Testis (tissue), 2 donors: ENCODE measurements at regions not wholly inside any gene's neighbourhood (a gene's known extent, or its start where the extent isn't known, plus 50 kb on each side); places are given as distances from the start of the nearest gene placed in this dataset.

ENCODE experiments used
- DNase-seq: peaks from one replicate; pipeline ENCODE4 v3.0.0-alpha.2; 2019
- H3K27ac ChIP-seq, 2 donors: fragments of 200-600 bp; sonication (generic); one replicate each; pipeline ENCODE4 v1.5.1; 2019
- H3K27me3 ChIP-seq: fragments of 200-600 bp; sonication (generic); one replicate; pipeline ENCODE4 v1.5.1; 2019
- H3K36me3 ChIP-seq: fragments of 200-600 bp; sonication (generic); one replicate; pipeline ENCODE4 v1.5.1; 2017; ENCODE audit warnings: low read depth; ENCODE audit errors: missing control alignments
- H3K4me1 ChIP-seq: fragments of 200-600 bp; sonication (generic); one replicate; pipeline ENCODE4 v1.5.1; 2019
- H3K4me3 ChIP-seq, 2 donors: fragments of 200-600 bp; sonication (generic); one replicate each; pipeline ENCODE4 v1.5.1; 2017 to 2019
- H3K9me3 ChIP-seq: fragments of 200-600 bp; sonication (generic); one replicate; pipeline ENCODE4 v1.5.1; 2017
- POLR2A ChIP-seq: fragments of 450-650 bp; IDR thresholded peaks from one replicate; pipeline ENCODE4 v1.6.1; 2017; ENCODE audit warnings: antibody characterized with exemption, mild to moderate bottlenecking, moderate library complexity
- WGBS, 2 donors: methylation state at CpG; one replicate each; pipeline ENCODE4 v1.1.5; 2018; 5-methylcytosine and 5-hydroxymethylcytosine counted together
- intact Hi-C: fragments of 100-400 bp; cut with DNase I; formaldehyde crosslinking; loops from one replicate; pipeline ENCODE4 v1.15.1; 2023; ENCODE audit warnings: low total_unique reads
- TF ChIP-seq, protein P1 (sequence below), 3 experiments: fragments of 450-650 bp in 2 of 3; fragments of 200-600 bp in 1 of 3; sonication (generic) in 1 of 3; IDR thresholded peaks; one replicate each; pipeline ENCODE4 v1.5.1; 2016 to 2019; ENCODE audit warnings: antibody characterized with exemption in 3 of 3, mild to moderate bottlenecking in 2 of 3, moderate library complexity in 1 of 3

DNA sequence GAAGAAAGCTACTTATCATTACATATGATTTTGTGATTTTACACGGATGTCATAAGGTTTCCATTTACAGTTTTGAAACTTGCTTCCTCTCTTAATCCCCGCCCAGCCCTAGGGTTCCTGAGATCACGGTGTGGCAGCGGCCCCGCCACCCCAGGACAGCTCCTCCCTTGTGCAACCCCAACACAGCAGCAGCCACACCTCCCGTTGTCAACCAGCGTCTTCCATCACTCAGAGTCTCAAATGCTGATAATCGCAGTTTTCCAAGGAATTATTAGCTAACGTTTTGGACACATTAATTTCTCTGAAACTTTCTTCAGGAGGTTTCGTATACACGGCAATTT, 204.8 kb downstream of the THBS2 start:
- intact Hi-C loops, result no loop called here
- no peaks in the 10 kb centered on the region for H3K36me3 ChIP-seq
- H3K4me1 ChIP-seq, result no peaks in the 10 kb centered on the region
- no peak for TF ChIP-seq POLR2A
- TF ChIP-seq, protein P1, sequence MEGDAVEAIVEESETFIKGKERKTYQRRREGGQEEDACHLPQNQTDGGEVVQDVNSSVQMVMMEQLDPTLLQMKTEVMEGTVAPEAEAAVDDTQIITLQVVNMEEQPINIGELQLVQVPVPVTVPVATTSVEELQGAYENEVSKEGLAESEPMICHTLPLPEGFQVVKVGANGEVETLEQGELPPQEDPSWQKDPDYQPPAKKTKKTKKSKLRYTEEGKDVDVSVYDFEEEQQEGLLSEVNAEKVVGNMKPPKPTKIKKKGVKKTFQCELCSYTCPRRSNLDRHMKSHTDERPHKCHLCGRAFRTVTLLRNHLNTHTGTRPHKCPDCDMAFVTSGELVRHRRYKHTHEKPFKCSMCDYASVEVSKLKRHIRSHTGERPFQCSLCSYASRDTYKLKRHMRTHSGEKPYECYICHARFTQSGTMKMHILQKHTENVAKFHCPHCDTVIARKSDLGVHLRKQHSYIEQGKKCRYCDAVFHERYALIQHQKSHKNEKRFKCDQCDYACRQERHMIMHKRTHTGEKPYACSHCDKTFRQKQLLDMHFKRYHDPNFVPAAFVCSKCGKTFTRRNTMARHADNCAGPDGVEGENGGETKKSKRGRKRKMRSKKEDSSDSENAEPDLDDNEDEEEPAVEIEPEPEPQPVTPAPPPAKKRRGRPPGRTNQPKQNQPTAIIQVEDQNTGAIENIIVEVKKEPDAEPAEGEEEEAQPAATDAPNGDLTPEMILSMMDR (IDR thresholded peaks at IDR 0.05), result no peak
- 64 to 70% methylated on average over 11 of the region's 11 CpGs for WGBS, 2 donors
- no peak overlapping the region for H3K27ac ChIP-seq
- no peaks in the 10 kb centered on the region for H3K9me3 ChIP-seq
- no peaks in the 10 kb centered on the region for H3K27me3 ChIP-seq
- no peak for DNase-seq
- no peak overlapping the region for H3K4me3 ChIP-seq

DNA sequence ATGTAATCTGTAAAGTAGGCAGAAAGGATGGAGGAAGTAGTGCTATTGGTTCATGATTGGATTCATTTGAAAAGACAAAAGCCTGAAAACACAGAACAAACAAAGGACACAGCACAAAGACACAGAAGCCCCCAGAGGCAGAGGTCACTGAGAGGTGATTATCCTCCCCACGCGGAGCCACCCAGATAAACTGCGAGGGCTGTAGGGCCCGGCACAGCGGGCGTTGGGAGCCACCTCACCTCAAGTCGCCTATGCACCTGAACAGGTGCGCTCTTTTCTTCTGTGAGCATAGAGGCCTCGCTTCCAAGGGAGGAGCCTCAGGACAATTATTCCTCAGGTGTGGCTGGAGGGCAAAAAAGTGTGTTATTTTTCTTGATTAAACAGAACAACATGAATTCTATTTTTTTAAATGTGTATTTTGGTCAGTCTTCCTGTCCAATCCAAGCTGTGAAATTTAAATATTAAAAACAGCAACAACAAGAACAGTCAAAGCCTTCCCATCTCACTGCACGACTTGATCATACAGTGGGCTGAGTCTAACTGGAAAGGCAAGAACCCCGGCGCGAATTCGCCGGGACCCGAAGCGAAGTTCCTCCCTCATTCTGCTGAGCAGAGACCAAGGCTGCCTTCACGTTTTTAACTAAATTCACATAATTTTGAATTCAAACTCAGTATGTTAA, 205.3 kb downstream of the THBS2 start:
- no peak overlapping the region for H3K27ac ChIP-seq
- no peaks in the 10 kb centered on the region for H3K4me1 ChIP-seq
- no peak overlapping the region for H3K4me3 ChIP-seq
- WGBS, 2 donors, result 73 to 76% methylated on average over 18 of the region's 18 CpGs
- TF ChIP-seq, protein P1 (IDR thresholded peaks at IDR 0.05), result no peak
- no peaks in the 10 kb centered on the region for H3K9me3 ChIP-seq
- no peaks in the 10 kb centered on the region for H3K27me3 ChIP-seq
- no peaks in the 10 kb centered on the region for H3K36me3 ChIP-seq
- intact Hi-C loops, result no loop called here
- no peak for DNase-seq

DNA sequence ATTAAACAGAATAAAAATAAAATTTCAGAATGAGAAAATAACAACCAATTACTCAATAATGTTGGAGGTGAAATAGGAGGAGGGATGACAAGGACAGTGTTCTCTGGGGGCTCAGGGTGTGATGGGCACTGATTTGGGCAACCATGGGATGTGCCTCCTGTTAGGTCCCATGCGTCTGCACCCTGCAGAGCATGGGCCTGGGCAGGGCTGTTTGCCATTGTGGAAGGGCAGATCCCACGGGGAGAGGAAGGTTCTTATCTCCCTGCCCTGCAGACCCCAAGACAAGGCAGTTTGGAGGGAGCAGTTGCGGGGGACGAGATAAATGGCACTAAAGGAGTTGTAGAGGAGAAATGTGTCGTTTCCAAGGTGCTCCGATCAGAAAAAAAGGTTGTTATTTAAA, 206.3 kb downstream of the THBS2 start:
- H3K4me1 ChIP-seq, result no peaks in the 10 kb centered on the region
- H3K4me3 ChIP-seq, result no peak overlapping the region
- 86% methylated on average over 6 of the region's 6 CpGs for WGBS, 2 donors
- DNase-seq, result no peak
- no peaks in the 10 kb centered on the region for H3K27me3 ChIP-seq
- no peaks in the 10 kb centered on the region for H3K9me3 ChIP-seq
- no peak overlapping the region for H3K27ac ChIP-seq
- H3K36me3 ChIP-seq, result no peaks in the 10 kb centered on the region
- TF ChIP-seq, protein P1 (IDR thresholded peaks at IDR 0.05), result no peak
- TF ChIP-seq POLR2A, result no peak
- intact Hi-C loops, result no loop called here

DNA sequence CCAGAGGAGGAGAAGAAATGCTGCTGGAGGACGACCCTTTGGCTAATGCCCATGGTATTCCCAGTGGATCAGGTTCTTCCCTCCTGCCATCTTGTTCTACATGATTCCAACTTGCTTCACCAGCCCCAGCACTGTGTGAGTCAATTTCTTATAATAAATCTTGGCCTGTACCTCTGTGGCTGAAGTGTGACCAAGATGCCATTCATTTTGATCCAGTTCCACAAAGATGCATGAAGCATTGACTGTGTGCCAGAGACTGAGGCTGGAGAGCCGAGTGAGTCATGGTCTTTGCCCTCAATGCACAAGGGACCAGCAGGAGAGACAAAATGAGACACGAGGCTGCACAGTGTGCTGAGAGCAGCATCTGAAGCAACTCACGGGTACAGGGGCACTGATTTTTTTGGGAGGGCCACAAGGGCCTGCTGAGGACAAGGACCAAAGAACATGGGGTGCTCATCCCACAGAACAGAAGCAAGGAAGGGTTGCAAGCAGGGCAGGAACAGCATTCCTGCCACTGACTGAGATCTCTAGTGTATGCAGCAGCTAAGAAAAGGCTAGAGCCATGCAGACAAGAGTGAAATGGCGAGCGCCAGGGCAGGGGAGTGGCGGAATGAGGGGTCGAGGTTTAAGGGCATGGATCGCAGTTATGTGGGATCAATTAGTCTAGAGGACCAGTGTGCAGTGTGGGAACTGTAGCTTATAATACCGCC, 207.0 kb downstream of the THBS2 start:
- intact Hi-C loops, result no loop called here
- WGBS, 2 donors, result 82 to 86% methylated on average over 10 of the region's 10 CpGs
- no peak for TF ChIP-seq POLR2A
- TF ChIP-seq, protein P1 (IDR thresholded peaks at IDR 0.05), result no peak
- Histone ChIP-seq H3K4me3 (no peak overlapping the region), H3K9me3 (no peaks in the 10 kb centered on the region), H3K27me3 (no peaks in the 10 kb centered on the region), H3K4me1 (no peaks in the 10 kb centered on the region), H3K27ac (no peak overlapping the region), H3K36me3 (no peaks in the 10 kb centered on the region)
- DNase-seq, result no peak

DNA sequence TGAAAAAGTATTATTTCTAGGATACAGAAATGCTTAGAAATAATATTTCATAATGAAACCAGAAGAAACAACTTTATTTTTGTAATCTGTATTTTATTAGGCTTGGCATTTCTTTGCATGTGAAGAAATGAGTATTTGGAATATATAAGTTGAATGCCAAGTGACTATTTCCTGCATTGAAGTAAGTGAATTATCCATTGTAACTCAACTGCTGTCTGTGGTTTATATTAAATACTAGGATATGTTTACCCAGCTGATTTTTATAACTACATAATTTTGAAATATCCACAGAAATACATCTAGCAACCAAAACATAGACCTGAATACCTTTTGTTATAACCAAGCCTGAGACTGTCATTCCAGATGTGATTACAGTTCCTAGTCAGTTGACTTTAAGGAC, 207.6 kb downstream of the THBS2 start:
- Histone ChIP-seq H3K9me3 (no peaks in the 10 kb centered on the region), H3K27me3 (no peaks in the 10 kb centered on the region), H3K4me3 (no peak overlapping the region), H3K4me1 (no peaks in the 10 kb centered on the region), H3K36me3 (no peaks in the 10 kb centered on the region), H3K27ac (no peak overlapping the region)
- TF ChIP-seq, protein P1 (IDR thresholded peaks at IDR 0.05), result no peak
- TF ChIP-seq POLR2A, result no peak
- DNase-seq, result no peak
- intact Hi-C loops, result no loop called here
